ACHN (cell line): ENCODE measurements at regions not wholly inside any gene's neighbourhood (a gene's known extent, or its start where the extent isn't known, plus 50 kb on each side); places are given as distances from the start of the nearest gene placed in this dataset.
"Not testable (repeated sequence)": the region's sequence is repeated elsewhere in the genome, so short reads cannot be mapped to it uniquely, and the experiment has no call there.

ENCODE experiments used
- DNase-seq: peaks from one replicate; pipeline ENCODE4 v3.0.0-alpha.2; 2015
- in situ Hi-C: cut with HindIII; loops from 2 replicates; pipeline ENCODE4 v1.10.0; 2017; ENCODE audit warnings: low sequenced_read_pairs, low pct_ligation_motif_present, low pct_unique_long_range_greater_than_20kb

GRCh38 chr13:82560889-82561288 lies 1321.4 kb downstream of the SLITRK1 start:
- no peak for DNase-seq
- in situ Hi-C loops, result no loop called here

GRCh38 chr13:82522872-82523271 lies 1359.4 kb downstream of the SLITRK1 start:
- in situ Hi-C loops, result no loop called here
- DNase-seq, result no peak

GRCh38 chr13:82506805-82507414 lies 1375.4 kb downstream of the SLITRK1 start:
- no peak for DNase-seq
- in situ Hi-C loops, result no loop called here

DNA sequence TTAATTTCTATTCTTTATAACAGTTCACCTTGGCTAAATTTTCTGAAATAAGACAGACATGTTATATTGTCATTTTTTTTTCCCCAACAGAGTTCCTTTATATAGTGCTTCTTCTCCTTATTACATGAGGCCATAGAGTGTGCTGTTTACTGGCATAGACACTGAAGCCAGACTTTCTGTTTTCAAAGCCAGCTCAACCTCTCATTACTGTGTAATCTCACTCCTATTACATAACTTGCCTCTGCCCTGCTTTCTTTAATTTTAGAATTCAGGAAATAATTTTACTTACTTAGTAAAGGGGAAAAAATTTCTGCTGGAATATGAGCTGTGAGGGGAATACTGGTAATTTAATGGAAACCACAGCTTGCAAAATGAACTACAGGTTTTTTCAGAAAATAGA lies 1380.4 kb downstream of the SLITRK1 start:
- DNase-seq, result no peak
- in situ Hi-C loops, result no loop called here

DNA sequence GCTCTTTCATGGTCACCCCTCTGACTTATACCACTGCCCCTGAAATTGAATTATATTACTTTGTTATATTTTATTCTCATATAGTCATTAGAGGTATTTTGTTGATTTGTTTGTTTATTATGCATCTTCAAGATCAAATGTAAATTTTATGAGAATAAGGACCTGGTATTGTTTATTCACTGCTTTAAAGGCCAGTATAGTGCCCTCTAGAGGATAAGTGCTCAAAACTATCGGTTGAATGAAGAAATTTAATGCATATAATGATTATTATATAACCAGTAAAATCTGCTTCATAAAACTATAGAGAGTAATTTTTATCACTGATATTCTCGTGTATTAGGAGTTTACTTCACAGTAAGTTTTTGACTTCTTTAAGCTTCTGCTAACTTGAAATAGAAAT lies 1401.9 kb downstream of the SLITRK1 start:
- peak; percentile 24 for DNase-seq
- in situ Hi-C loops, result no loop called here

GRCh38 chr13:82477436-82477835 lies 1404.8 kb downstream of the SLITRK1 start:
- no peak for DNase-seq
- in situ Hi-C loops, result no loop called here

- no peak for DNase-seq
- in situ Hi-C loops, result no loop called here
Measured at GRCh38 chr13:82467626-82468025, 1414.6 kb downstream of the SLITRK1 start.

DNA sequence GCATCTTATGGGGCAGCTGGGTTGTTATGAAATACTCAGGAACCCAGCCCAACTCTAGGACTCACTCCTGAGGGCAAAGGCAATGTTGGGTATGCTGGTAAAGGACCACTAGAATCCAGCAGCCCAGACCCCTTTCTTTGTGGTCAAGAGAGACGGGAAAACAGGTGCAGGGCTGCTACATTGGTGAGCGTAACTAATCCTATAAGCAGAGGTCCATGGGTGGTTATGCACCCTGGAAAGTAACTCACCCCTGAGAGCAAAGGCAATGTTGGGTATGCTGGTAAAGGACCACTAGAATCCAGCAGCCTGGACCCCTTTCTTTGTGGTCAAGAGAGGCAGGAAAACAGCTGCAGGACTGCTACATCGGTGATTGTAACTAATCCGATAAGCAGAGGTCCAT lies 1422.7 kb downstream of the SLITRK1 start:
- in situ Hi-C loops, DNase-seq: not testable (repeated sequence)

GRCh38 chr13:82458169-82458568 lies 1424.1 kb downstream of the SLITRK1 start:
- in situ Hi-C loops, result no loop called here
- DNase-seq, result no peak

DNA sequence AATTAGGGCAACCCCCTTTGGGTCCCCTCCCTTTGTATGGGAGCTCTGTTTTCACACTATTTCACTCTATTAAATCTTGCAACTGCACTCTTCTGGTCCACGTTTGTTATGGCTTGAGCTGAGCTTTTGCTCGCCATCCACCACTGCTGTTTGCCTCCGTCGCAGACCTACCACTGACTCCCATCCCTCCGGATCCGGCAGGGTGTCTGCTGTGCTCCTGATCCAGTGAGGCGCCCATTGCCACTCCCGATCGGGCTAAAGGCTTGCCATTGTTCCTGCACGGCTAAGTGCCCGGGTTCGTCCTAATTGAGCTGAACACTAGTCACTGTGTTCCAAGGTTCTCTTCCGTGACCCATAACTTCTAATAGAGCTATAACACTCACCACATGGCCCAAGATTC lies 1424.7 kb downstream of the SLITRK1 start:
- DNase-seq, in situ Hi-C loops: not testable (repeated sequence)

- in situ Hi-C loops, result no loop called here
- DNase-seq, result no peak
Measured at GRCh38 chr13:82447416-82448077, 1434.7 kb downstream of the SLITRK1 start.

GRCh38 chr13:82439159-82439904 lies 1442.9 kb downstream of the SLITRK1 start:
- in situ Hi-C loops, result no loop called here
- DNase-seq, result no peak

GRCh38 chr13:82438320-82438719 lies 1444.0 kb downstream of the SLITRK1 start:
- in situ Hi-C loops, result no loop called here
- no peak for DNase-seq

GRCh38 chr13:82436099-82436585 lies 1446.1 kb downstream of the SLITRK1 start:
- in situ Hi-C loops, result no loop called here

GRCh38 chr13:82432949-82433348 lies 1449.3 kb downstream of the SLITRK1 start:
- no peak for DNase-seq
- in situ Hi-C loops, result no loop called here

More at GRCh38 chr13:82436099-82436585, 1446.1 kb downstream of the SLITRK1 start:
- DNase-seq, result no peak

DNA sequence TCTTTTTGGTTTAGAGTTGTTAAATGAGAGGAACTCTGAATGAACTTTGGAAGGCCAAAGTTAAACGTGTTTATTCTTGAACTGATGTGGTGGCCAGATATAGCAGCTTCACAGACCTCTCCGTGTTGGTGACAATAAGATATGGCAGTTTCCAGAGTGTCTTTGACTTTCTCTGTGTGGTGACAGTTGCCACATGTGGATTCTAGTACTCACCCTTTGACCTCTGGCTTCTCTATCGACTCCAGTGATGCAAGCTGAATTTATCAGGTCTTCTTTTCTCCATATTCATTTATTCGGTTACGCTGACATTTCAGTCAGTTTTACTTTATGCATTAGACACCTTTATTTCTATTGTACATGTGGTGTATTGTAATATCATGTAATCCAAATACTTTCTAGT lies 1469.5 kb downstream of the SLITRK1 start:
- in situ Hi-C loops, result no loop called here
- no peak for DNase-seq

DNA sequence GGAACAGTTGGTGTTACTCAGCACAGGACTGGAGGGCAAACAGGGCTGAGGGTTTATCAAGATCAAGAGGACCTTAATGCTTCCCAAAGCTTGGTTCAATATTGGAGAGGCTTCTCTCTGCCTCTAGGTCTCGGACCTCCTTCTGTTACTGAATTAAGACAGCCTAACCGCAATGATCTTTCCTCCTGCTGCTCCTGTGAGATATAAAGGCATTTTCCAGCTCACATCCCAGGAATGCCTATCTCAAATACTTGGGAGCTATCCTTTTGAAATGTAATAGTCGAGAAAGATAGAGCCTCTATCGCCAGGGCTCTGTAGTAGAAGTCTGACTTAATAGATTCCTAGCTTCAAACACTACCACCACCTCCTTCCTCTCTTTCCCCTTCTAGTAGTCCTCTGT lies 1475.0 kb downstream of the SLITRK1 start:
- DNase-seq, result no peak
- in situ Hi-C loops, result no loop called here

- in situ Hi-C loops, result no loop called here
- DNase-seq, result no peak
Measured at GRCh38 chr13:82374719-82375118, 1507.6 kb downstream of the SLITRK1 start.

DNA sequence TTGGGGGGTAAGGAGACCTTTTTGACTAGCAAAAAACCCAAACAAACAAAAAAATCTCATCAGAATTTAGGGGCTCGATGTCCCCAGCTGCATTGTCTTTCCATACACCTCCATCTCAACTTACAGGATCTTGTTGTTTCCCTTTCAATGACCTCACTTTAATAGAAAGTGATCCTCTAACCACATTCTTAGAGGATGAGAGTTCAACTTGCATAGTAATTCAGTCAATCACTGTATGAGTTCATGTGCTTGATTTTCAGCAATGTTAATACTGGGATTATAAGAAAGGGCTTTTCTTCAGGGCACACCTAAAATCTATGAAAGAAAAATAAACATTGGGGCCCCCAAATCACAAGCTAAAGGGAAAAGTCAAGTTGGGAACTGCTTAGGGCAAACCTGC lies 1512.0 kb downstream of the SLITRK1 start:
- in situ Hi-C loops, result no loop called here
- DNase-seq, result no peak

DNA sequence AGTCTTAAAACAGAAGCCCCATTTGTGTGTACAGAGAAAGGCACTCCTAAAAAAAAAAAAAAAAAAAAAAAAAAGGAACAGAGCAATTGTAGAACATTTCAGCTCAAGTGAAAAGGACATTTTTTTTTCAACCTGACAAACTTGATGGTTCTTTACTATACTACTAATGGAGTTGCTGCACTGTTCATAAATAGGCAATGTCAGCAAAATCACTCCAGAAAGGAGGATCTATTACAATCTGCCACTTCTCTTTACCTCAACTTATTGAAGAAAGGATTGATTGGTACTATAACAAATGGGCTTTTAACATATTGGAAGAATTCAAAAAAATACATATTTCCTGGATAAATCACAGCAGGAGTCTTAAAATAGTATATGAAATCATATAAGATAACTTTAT lies 1517.7 kb downstream of the SLITRK1 start:
- no peak for DNase-seq
- in situ Hi-C loops, result no loop called here
